GM21737 (cell line): ENCODE measurements at regions not wholly inside any gene's neighbourhood (a gene's known extent, or its start where the extent isn't known, plus 50 kb on each side); places are given as distances from the start of the nearest gene placed in this dataset.

Experiments used
- ATAC-seq: cut with Tn5 transposase; IDR thresholded peaks from one replicate; pipeline ENCODE4 v1.9.1; 2021; ENCODE audit warnings: mild to moderate bottlenecking, moderate library complexity; ENCODE audit not compliant: unreplicated experiment

DNA sequence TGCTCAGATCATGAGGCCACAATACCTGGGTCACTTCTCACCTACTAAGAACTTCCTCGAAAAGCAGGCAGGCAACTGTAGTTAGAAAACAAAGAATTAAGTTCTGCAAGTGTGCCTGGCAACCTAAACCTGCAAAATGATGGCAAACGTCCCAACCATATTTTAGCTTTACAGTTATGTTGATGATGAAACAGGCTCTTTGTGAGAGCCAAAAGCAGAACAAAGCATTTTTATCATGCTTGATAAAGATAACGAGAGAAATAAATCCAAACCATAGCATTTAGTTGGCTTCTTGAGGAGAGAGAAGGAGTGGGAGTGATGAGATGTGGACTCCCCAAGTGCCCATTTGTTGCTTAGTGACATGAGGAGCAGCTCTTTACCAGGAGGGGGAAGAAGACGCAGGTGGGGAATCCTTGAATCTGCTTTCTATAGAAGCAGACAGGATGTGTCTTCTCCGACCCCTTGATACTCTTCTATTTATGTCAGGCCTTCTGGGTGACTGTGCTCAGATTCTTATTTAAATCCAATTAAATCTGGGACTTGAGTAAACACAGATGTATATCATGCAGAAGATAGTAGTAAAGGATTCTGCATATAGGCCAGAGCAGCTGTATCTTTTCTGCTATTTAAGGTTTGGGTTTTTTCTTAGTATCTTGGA lies 221.2 kb downstream of the TMEM167A start:
- no peak for ATAC-seq

DNA sequence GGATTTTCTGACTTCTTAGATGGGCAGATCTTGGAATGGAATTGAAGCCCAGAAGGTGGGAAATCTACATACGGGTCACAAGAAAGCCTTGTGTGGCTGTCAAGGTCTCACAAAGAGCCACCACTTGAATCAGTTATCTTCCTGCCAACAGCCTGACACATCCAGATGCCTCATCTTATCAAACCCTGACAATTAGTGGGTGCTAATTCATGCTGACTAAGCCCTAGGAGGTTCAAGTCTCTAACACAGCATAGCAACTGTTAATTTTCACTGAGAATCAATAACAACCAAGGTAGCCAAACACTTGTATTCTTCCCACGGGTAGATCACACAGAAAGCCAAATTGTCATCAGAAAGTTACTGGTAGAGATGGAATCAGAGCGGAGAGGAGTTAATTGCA lies 222.2 kb downstream of the TMEM167A start:
- ATAC-seq, result no peak

DNA sequence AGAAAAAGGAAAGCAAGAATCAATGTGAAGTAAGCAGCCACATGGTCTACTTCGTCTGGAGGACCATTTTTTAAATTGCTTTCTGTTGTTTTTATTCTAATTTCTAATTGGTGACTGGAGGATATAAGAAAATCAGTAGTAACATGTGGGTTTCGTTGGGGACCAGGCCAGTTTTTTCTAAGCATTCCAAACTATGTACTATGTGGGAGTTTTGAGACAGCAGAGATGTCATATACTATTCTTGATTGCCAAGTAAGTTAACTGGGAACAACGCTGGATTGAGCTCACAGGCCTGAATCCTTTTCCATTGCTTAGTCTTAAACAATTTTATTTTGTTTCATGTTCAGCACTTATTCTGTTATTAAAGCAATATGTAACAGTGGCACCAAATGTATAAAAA lies 225.7 kb downstream of the TMEM167A start:
- ATAC-seq, result no peak

DNA sequence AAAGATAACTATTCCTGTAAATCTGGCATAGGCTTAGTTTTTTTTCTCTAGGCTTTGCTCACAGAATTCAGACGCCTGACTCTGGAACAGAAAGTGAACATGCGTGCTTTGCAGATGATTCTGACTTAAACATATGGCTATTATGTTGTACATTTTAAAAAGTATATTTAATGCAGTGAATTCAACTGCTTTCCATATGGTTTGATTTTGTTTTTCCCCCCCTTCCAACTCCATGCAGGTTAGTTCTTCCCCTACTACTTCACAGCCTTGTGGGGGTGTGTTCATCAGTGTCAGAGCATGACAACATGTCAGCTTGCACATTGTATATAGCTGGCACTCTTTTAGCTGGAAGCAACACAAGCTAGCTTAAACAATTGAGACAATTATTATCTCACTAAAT lies 226.8 kb downstream of the TMEM167A start:
- ATAC-seq, result no peak

DNA sequence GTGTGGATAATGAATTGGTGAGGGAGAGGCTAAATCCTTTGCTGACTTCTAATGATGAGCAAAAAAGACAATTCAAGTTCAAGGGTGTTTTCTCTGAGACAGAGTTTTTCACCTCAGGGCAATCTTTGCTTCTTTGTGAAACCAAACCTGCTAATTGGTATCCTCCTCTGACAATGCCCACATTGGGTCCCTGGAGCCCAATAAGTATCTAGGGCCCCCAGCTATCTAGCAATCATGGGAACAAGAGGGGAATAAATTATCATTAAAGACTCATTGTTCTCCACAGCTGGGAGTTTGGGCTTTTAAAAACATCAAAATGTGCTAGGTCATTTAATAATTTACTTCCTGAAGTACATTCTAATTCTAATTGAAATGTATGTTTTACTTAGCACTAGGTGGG lies 227.3 kb downstream of the TMEM167A start:
- ATAC-seq, result no peak

DNA sequence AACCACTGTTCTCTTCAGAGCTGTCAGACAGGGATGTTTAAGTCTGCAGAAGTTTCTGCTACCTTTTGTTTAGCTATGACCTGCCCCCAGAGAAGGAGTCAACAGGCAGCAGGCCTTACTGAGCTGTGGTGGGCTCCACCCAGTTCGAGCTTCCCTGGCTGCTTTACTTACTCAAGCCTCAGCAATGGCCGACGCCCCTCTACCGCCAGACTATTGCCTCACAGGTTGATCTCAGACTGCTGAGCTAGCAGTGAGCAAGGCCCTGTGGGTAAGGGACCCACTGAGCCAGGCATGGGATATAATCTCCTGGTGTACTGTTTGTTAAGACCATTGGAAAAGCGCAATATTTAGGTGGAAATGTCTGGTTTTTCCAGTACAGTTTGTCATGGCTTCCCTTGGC lies 229.6 kb downstream of the TMEM167A start:
- no peak for ATAC-seq

DNA sequence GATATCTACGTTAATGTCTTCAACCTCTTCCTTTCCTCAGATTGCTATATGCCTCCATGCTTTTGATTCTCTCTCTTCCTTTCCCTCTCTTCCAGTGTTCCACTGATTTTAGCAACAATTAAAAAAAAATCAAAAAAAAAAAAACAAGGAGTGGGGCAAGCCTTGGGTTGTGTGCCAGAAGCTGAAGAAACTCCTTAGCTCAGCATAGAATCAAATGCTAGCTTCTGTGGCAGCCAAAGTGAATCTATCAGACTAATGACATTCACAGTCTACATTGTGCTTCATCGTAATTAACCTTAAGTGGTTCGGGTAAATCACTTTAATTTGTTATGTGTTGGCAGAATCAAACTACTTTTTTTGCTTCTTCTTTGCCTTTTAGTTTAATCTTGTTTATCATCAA lies 237.3 kb downstream of the TMEM167A start:
- ATAC-seq, result no peak

DNA sequence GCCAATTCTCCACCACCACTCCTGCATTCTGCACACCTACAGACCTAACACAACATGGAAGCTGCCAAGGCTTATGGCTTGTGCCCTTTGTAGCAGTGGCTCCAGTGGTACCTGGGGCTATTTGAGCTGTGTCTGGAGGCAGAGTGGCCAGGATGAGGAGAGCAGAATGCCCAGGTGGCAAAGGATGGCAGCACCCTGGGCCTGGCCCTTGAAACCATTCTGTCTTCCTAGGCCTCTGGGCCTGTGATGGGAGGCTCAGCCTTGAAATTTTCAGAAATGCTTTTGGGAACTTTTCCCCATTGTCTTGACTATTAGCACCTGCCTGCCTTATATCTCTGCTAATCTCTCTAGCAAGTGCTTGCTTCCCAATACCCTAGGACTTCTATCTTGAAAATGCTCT lies 241.7 kb downstream of the TMEM167A start:
- no peak for ATAC-seq

DNA sequence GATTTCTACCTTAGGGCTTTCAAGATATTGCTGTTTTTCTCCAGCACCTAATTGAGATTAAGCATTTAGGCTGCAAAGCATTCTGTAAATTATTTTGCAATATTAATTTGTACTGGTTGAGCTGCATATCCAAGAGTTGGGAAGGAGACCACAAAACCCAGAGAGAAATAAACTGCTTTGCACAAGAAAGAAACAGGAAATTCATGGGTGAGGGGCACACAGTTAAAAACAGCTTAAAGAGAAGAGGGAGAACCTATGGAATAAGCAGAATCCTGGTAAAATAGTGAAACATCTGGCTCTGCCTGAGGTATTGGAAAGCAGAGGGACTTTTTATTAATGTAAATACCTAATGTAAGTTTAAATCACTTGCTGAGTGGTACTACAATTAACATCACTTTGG lies 243.0 kb downstream of the TMEM167A start:
- no peak for ATAC-seq

DNA sequence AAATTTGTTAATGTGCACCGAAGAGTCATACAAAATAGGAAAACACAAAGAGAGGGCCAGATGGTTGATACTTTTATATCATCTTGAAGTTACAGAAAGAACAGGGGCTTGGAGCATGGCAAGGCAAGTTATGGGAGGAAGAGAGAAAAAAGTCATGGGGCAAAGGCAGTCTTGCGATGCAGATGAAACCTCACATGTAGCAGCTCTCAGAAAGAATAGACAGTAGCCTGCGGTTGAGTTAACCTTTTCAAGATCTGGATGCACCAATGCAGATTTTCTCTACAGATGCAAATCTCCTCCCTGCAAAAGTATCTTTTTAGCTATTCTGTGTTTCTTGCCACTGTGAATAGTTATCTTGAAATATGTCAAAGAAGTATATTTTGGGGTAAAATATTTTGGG lies 243.9 kb downstream of the TMEM167A start:
- no peak for ATAC-seq

DNA sequence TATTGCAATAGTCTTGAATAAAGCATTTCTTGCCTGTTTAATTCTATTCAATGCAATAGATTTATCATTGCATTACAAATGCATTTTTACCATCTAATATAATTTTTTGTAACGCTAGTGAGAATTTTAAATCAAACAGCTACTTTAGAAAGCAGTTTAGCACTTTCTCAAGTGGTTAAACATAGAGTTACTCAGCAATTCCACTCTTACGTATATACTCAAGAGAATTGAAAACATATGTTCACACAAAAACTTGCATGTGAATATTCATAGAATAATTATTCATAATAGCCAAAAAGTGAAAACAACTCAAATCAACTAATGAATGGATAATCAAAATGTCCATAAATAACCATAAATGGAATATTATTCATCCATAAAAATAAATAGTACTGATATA lies 244.7 kb downstream of the TMEM167A start:
- ATAC-seq, result no peak

DNA sequence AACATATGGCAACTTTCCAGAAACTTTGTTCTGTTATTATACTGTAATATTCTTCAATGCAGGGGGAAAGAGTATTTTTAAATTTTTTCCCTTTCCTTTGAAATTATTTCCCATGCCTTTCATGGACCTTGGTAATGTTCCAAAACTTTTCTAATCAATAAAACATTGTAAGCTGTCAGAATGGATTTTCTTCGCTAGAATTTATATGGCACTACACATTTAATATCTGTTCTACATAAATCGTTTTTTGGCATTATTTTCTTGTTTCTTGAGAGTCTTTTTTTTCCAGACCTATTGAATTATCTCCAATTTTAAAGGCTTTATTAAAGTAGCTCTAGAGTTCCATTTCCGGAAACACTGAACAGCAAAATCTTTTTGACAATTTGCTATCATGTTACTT lies 249.0 kb downstream of the TMEM167A start:
- no peak for ATAC-seq

DNA sequence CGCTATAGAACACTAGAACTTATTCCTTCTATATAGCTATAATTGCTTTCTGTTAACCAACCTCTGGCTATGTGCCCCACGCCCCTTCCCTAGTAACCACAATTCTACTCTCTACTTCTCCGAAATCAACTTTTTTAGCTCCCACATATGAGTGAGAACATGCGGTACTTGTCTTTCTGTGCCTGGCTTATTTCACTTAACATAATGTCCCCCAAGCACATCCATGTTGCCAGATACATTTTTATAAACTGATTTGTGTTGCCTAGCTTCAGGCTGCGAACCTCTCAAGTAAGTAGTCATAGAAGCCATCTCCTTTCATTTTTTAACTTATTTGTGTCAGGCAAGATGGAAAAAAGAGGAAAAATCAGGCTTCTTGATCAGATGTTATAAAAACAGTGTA lies 249.5 kb downstream of the TMEM167A start:
- ATAC-seq, result no peak

DNA sequence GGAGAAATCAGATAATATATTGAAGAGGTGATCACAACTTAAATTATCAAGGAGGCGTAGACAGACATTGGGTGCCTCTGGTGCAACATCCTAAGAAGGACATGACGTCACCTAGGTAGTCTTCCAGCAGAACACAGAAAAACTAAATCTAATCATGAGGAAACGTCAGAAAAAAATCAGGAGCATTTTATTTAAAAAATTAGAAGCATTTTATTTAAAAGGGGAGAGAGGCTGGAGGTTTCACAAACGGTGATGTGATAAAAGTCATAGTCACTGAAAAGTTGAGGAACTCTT lies 254.6 kb downstream of the TMEM167A start:
- no peak for ATAC-seq

DNA sequence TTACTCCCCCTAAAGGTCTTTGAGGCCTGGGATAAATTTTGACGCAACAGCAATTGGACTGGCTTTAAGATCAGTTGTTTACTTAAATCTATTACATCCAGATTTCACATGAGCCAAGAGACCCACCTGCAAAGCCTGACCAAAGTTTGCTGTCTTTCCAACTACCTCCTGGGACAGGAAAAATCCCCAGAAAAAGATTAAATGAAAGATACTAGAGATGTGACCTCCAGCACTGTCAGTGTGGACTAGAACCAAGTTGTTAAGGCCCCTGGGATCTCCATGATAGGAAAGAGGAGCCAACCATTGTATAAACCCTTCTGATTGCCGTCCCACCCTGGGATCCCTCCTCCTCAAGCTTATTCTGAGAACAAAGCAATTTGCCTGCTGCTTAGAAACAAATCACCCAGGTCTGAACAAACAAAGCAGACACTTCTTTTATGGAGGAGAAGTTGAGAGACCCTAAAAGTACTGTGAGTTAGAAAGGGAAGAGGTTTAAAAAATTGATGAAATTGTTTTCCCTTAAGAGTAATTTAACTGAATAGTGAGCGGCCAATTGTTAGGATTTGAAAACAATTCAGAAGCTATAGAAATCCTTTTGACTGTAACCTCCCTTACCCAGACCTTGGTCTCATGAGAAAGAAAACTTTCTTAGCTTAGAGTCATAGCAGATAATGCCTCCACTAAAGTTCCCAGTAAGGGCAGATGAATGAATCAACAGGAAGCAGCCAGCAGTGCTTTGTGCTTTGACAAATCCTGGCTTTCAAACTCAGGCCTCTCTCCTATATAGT lies 255.2 kb downstream of the TMEM167A start:
- ATAC-seq, result no peak

DNA sequence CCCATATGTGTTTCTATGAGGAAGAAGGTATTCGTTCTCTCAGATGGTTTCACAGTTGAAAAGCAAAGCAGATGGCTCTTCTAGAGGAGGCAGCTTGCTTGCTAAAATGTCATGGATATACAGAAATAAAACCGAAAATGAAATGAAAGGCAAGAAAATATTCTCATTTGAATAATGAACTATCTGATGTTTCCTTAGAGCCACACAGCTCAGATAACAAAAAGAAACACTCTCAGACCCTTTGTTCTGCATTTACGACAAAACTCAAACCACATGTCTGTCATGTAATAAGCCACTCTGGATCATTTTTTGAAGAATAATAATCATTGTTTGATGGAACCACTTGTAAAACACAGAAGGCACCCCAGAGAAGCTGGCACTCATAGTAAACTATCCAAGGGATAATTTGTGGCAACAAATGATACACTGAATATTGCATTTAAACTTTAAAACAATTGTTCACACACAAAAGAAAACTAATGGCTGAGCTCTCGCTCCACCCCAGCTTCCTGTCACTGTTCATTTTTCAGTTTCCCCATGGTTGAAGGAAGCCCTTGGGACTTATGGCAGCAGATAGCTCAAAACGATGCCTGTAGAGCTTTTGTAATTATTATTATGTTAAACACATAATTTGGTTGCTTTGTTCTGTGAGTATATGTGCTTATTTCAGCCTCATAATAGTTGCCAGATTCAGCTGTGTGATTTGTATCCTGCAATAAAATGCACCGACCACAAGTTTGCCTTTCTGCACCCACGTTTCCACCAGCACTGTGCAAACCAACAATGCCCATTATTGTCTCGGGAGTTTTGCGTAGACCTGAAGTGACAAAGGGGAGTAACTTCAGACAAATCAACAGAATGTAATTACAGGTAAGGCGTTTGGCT lies 256.0 kb downstream of the TMEM167A start:
- peak; percentile 83 for ATAC-seq

DNA sequence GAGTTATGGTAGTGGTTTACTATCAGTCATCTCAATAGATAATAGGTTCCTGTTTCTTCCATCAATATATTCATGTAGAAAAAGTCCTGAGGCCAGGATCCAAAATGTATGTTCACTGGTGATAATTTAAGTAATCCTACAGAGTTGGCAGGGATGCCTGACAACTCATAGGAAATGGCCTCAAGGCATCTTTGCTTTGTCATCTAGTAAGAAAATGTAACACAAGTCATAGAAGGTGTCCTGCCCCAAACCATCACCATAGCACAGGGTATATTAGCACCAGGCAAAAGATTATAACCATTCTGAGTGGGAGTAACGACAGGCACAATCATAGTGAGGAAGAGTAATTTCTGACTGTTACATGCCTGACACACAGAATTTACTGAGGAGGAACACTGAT lies 257.0 kb downstream of the TMEM167A start:
- no peak for ATAC-seq

DNA sequence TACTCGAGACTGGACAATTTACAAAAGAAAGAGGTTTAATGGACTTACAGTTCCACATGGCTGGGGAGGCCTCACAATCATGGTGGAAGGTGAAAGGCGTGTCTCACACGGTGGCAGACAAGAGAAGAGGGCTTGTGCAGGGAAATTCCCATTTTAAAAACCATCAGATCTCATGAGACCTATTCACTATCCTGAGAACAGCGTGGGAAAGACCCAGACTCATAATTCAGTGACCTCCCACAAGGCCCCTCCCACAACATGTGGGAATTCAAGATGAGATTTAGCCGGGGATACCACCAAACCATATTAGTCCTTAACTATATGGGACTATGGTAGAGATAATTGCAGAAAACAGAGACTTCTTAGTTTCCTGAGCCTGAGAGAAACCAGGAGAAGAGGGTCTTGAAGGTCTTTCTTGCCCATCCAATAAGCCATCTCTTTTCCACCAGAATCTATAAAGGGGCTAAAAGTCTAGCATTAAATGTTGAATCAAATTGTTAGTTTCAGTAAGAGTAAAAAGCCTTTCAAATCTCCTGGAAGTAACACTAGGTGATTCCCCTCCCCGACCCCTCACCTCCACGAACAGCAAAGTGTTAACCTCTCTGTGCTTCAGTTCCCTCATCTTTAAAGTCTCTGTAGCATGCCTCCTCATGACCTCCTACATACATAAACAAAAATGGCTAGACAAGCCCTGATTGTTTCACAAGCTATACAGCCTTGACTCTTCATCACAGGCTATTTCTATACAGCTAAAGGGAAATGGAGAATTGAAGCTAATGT lies 259.1 kb downstream of the TMEM167A start:
- ATAC-seq, result no peak

DNA sequence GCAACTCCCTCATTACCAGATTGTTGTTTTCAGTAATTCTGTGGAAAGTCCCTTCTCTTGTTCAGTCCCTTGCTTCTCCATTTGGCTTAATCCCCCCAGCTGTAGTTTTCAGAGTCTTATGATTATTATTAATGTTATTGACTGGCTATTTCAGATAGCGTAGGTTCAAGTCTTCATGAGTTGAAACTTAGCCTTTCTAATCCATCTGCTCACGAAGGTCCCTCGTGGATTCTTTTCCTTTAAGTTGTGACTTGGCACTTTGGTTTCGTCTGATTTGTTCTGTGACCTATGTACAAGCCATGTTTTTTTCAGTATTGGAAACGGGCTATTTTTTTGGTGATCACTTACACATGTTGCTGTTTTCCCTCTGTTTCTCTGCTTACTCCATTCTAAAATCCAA lies 260.3 kb downstream of the TMEM167A start:
- ATAC-seq, result no peak

DNA sequence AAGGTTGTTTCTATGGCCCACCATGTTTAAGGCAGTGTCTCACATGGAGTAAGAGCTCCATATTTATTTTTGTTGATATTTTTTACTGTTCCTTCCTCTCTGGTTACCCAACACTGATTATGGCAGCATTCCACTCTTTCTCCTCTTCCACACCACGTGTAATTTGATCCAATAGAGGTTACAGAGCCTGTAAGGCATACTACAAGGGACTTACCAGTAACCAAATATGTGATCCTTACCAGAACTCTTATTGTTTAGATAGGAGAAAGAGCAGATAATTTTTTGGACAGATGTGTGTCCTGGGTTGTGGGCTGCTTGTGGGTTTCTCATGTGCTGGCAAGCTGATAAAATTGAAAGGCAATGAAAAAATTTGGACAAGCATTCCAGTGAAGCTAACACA lies 261.3 kb downstream of the TMEM167A start:
- no peak for ATAC-seq

DNA sequence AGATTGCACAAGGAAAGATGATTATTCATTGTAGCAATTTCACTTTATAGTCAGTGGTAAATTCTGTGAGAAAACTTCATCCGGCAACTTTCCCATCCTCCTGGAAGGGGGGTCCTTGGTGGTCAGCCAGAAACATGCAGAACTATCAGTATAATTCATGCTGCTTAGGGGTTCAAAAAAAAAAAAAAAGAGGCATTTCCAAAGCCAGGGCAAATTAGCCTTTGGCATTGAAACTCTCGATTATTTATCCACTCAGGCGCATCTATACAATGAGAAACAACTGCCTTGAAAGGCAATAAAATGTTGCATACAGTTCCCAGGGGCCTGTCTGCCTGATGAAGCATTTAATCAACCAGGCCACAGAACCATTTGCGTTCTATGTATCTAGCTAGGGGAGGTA lies 263.3 kb downstream of the TMEM167A start:
- ATAC-seq, result no peak
